Immature natural killer cell (primary cell): ENCODE measurements at regions not wholly inside any gene's neighbourhood (a gene's known extent, or its start where the extent isn't known, plus 50 kb on each side); places are given as distances from the start of the nearest gene placed in this dataset.

Source experiments
- DNase-seq, 3 donors: peaks; one replicate each; pipeline ENCODE4 v3.0.0; 2022; ENCODE audit warnings: mixed read lengths in 1 of 3
- H3K27ac Mint-ChIP-seq, 6 donors: one replicate each; pipeline ENCODE4 v1.8.0; 2020; ENCODE audit warnings: mixed read lengths in 6 of 6, mild to moderate bottlenecking in 5 of 6, inconsistent platforms in 4 of 6, moderate library complexity in 3 of 6
- H3K27me3 Mint-ChIP-seq, 3 donors: one replicate each; pipeline ENCODE4 v1.8.0; 2020 to 2021; ENCODE audit warnings: low read depth in 3 of 3, mild to moderate bottlenecking in 3 of 3, mixed read lengths in 3 of 3, moderate library complexity in 3 of 3, inconsistent platforms in 1 of 3
- H3K36me3 Mint-ChIP-seq, 3 donors: one replicate each; pipeline ENCODE4 v1.8.0; 2020; ENCODE audit warnings: mixed read lengths in 3 of 3, inconsistent platforms in 2 of 3, mild to moderate bottlenecking in 2 of 3
- H3K4me1 Mint-ChIP-seq, 2 donors: one replicate each; pipeline ENCODE4 v1.8.0; 2020; ENCODE audit warnings: inconsistent platforms in 2 of 2, mild to moderate bottlenecking in 2 of 2, mixed read lengths in 2 of 2, moderate library complexity in 1 of 2
- H3K4me3 Mint-ChIP-seq, 5 donors: one replicate each; pipeline ENCODE4 v1.8.0; 2020; ENCODE audit warnings: mild to moderate bottlenecking in 5 of 5, mixed read lengths in 5 of 5, inconsistent platforms in 3 of 5, moderate library complexity in 3 of 5
- H3K9me3 Mint-ChIP-seq, 6 donors: one replicate each; pipeline ENCODE4 v1.8.0; 2020; ENCODE audit warnings: mild to moderate bottlenecking in 6 of 6, mixed read lengths in 6 of 6, inconsistent platforms in 4 of 6, moderate library complexity in 3 of 6

DNA sequence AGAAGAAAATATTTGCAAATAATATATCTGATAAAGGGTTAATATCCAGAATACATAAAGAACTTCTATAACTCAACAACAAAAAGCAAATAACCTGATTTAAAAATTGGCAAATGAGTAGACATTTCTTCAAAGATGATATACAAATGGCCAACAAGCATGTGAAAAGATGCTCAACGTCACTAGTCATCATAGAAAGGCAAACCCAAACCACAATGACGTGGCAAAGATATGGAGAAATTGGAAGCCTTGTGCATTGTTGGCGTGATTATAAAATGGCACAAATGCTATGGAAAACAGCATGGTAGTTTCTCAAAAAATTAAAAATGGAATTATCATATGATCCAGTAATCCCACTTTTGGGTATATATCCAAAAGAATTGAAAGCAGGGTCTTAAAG lies 466.3 kb downstream of the TBC1D22A start:
- no peak overlapping the region for H3K4me3 Mint-ChIP-seq
- H3K9me3 Mint-ChIP-seq = no peaks in the 10 kb centered on the region
- H3K36me3 Mint-ChIP-seq = no peaks in the 10 kb centered on the region
- no peak for DNase-seq
- no peaks in the 10 kb centered on the region for H3K4me1 Mint-ChIP-seq
- no peak overlapping the region for H3K27ac Mint-ChIP-seq
- peaks cover 0 to 2% (median 0%) of the 10 kb centered on the region in 3 donors for H3K27me3 Mint-ChIP-seq

DNA sequence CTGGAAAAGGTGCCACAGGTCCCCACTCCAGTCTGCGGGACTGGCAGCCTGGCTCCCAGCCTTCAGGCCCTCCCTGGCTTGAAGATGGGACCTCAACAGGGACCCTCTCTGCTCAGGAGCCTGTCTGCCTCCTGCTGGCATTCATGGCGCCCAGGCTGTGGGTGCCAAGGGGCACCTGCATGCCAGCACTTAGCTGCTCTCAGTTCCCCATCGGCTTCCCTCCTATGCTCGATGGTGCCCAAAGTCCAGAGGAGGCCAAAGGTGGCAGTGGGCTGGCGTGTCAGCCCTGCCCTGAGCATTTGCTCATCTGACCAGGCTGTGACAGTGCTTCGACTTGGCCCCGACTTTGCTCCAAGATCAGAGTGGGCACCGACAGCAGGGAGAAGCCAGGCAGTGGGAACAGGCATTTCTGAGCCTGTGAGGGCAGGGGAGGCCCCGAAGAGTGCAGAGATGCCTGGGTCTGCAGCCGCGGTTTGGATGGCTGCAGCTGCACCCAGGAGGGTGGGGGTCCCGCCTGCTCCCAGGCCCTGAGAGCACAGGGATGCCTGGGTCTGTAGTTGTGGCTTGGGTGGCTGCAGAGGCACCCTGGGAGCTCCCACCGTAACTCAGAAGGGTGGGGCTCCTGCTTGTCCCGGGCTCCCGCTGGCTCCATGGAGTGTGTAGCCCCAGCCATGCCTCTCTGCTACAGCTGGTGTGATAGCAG lies 463.6 kb downstream of the TBC1D22A start:
- Mint-ChIP-seq H3K27ac (no peak overlapping the region), H3K27me3 (peaks cover 2 to 4% (median 2%) of the 10 kb centered on the region in 3 donors), H3K36me3 (peaks cover 0 to 4% (median 0%) of the 10 kb centered on the region in 3 donors), H3K9me3 (no peaks in the 10 kb centered on the region), H3K4me1 (no peaks in the 10 kb centered on the region), H3K4me3 (no peak overlapping the region)
- no peak for DNase-seq

DNA sequence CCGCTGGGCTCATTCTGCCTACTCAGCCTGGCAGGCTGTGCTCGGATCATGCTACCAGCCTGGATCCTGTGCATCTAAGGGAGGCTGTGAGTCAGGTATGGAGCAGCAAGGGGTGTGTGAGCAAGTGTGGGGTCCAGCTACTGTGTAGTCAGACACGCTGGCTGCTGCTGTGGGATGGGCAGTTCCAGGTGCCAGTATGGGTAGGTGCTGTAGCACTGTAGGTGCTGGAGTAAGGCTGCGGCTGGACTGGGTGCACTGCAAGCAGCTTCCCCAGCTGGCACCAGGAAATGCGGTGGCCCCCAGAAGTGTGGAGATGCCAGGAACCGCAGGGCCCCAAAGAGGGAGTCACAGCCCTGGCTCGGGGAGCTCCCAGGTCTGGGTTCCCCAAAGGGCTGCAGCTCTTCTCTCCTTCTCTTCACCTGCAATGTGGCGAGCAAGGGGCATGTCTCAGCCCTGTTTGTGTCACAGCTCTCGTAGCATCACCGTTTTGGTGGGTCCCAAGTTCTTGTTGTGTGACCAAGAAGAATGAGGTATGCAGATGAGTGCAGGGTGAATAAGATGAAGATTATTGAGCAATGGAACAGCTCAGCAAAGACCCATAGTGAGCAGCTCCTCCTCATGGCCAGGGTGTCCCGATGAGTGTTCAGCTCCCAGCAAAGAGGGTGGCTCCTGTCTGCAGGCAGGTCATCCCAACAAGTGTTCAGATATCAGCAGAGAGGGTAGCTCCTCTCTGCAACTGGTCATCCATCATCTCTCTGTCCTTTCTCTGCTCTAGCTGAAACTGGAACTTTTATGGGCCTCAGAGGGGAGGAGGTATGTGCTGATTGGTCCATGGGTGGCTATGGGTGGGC lies 462.9 kb downstream of the TBC1D22A start:
- Mint-ChIP-seq H3K27ac (no peak overlapping the region), H3K4me1 (no peaks in the 10 kb centered on the region), H3K27me3 (peaks cover 2 to 4% (median 2%) of the 10 kb centered on the region in 3 donors), H3K4me3 (no peak overlapping the region), H3K36me3 (peaks cover 0 to 4% (median 0%) of the 10 kb centered on the region in 3 donors), H3K9me3 (no peaks in the 10 kb centered on the region)
- no peak for DNase-seq
